Endodermal cell (in vitro differentiated cells): ENCODE measurements at regions not wholly inside any gene's neighbourhood (a gene's known extent, or its start where the extent isn't known, plus 50 kb on each side); places are given as distances from the start of the nearest gene placed in this dataset.

Source experiments
- DNase-seq: peaks from one replicate; pipeline ENCODE4 v3.0.0-alpha.2; 2017
- H3K27ac ChIP-seq: 2 replicates; pipeline ENCODE4 v1.5.1; 2013; ENCODE audit warnings: mild to moderate bottlenecking, low read depth, low read length, moderate library complexity
- H3K27me3 ChIP-seq: 2 replicates; pipeline ENCODE4 v1.6.1; 2013; ENCODE audit warnings: mild to moderate bottlenecking, low read length, moderate library complexity; ENCODE audit not compliant: insufficient read depth, control insufficient read depth, poor library complexity, severe bottlenecking
- H3K36me3 ChIP-seq: 2 replicates; pipeline ENCODE4 v1.7.0; 2013; ENCODE audit warnings: mild to moderate bottlenecking, low read length, moderate library complexity; ENCODE audit not compliant: control insufficient read depth, insufficient read depth
- H3K4me1 ChIP-seq: one replicate; pipeline ENCODE4 v1.7.0; 2013; ENCODE audit warnings: low read length; ENCODE audit not compliant: control insufficient read depth, insufficient read depth
- H3K4me3 ChIP-seq: 2 replicates; pipeline ENCODE4 v1.5.1; 2013; ENCODE audit warnings: mild to moderate bottlenecking, low read length, moderate library complexity
- H3K9ac ChIP-seq: 2 replicates; pipeline ENCODE4 v1.6.1; 2013; ENCODE audit warnings: mild to moderate bottlenecking, low read length, moderate library complexity; ENCODE audit not compliant: poor library complexity, severe bottlenecking; ENCODE audit errors: extremely low read depth
- H3K9me3 ChIP-seq: 2 replicates; pipeline ENCODE4 v1.6.1; 2013; ENCODE audit warnings: mild to moderate bottlenecking, low read length, moderate library complexity; ENCODE audit not compliant: control insufficient read depth
- H3K27ac Mint-ChIP-seq: 2 replicates; pipeline ENCODE4 v1.8.0; 2020; ENCODE audit warnings: mixed read lengths
- H3K27me3 Mint-ChIP-seq: 2 replicates; pipeline ENCODE4 v1.8.0; 2021; ENCODE audit warnings: mild to moderate bottlenecking, mixed read lengths; ENCODE audit not compliant: insufficient read depth
- H3K36me3 Mint-ChIP-seq: 2 replicates; pipeline ENCODE4 v1.8.0; 2020; ENCODE audit warnings: low read depth, mixed read lengths
- H3K4me1 Mint-ChIP-seq: 2 replicates; pipeline ENCODE4 v1.8.0; 2020; ENCODE audit warnings: mixed read lengths
- H3K4me3 Mint-ChIP-seq: 2 replicates; pipeline ENCODE4 v1.8.0; 2020; ENCODE audit warnings: mild to moderate bottlenecking, moderate library complexity, mixed read lengths
- H3K9me3 Mint-ChIP-seq: 2 replicates; pipeline ENCODE4 v1.8.0; 2020; ENCODE audit warnings: mild to moderate bottlenecking, mixed read lengths
- WGBS, 2 experiments: methylation state at CpG; one replicate each; pipeline versions ENCODE4 v1.1.5 to v1.1.7; 2013; ENCODE audit warnings: missing lambda C conversion rate in 2 of 2, mixed read lengths in 1 of 2; ENCODE audit not compliant: insufficient coverage in 1 of 2, insufficient read length in 1 of 2; 5-methylcytosine and 5-hydroxymethylcytosine counted together
- TF ChIP-seq, protein P1 (sequence below): fragments of 200-600 bp; sonication (generic); conservative IDR thresholded peaks from 2 replicates; pipeline ENCODE4 v1.5.0; 2021; ENCODE audit warnings: antibody characterized with exemption, mild to moderate bottlenecking

DNA sequence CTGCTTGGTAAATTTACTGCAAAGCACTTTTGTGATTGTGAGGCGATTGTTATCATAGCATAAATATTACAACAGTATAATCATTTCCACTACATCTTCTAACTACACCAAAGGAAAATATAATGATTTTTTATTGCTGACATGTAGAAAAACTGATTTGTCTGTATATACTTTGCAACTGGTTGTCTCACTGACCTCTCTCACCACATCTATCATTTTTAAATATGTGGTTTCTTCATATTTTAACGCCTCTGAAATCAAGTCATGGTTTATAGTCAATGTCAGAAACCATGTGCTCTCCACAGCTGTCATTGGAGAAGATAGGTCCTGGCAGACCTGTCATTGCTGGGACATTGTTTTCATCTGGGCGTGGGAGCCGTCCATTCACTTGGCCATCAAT lies 315.4 kb upstream of the KLF6 start:
- no peak overlapping the region for H3K4me3 Mint-ChIP-seq
- Histone ChIP-seq H3K27ac (no peak overlapping the region), H3K4me3 (no peak overlapping the region), H3K9ac (no peak overlapping the region), H3K27me3 (no peaks in the 10 kb centered on the region), H3K9me3 (peaks cover 14% of the 10 kb centered on the region), H3K36me3 (no peaks in the 10 kb centered on the region), H3K4me1 (no peaks in the 10 kb centered on the region)
- TF ChIP-seq, protein P1, sequence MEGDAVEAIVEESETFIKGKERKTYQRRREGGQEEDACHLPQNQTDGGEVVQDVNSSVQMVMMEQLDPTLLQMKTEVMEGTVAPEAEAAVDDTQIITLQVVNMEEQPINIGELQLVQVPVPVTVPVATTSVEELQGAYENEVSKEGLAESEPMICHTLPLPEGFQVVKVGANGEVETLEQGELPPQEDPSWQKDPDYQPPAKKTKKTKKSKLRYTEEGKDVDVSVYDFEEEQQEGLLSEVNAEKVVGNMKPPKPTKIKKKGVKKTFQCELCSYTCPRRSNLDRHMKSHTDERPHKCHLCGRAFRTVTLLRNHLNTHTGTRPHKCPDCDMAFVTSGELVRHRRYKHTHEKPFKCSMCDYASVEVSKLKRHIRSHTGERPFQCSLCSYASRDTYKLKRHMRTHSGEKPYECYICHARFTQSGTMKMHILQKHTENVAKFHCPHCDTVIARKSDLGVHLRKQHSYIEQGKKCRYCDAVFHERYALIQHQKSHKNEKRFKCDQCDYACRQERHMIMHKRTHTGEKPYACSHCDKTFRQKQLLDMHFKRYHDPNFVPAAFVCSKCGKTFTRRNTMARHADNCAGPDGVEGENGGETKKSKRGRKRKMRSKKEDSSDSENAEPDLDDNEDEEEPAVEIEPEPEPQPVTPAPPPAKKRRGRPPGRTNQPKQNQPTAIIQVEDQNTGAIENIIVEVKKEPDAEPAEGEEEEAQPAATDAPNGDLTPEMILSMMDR: no peak
- no peaks in the 10 kb centered on the region for H3K36me3 Mint-ChIP-seq
- no peaks in the 10 kb centered on the region for H3K27me3 Mint-ChIP-seq
- peaks cover 10% of the 10 kb centered on the region for H3K9me3 Mint-ChIP-seq
- H3K27ac Mint-ChIP-seq: no peak overlapping the region
- no peak for DNase-seq
- H3K4me1 Mint-ChIP-seq: peaks cover 7% of the 10 kb centered on the region
- 93 to 100% methylated on average over 3 of the region's 4 CpGs for WGBS, 2 experiments

DNA sequence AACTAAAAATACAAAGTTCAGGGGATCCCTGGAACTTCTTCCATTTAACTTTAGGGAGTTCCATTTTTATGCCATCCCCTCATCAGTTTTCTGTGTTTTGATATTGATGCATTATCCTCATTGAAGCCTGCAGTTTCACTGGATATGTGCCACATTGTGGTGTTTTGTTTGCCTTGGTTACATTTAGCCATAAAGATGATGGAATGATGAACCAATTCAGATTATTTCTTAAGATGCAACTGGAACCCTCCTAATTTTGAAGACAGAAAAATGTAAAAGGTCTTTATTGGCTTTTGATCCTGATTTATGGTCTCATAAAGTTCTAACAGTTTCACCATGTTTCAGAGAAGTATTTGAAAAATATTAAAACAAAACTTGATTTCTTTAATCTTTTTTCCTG lies 314.2 kb upstream of the KLF6 start:
- no peak overlapping the region for H3K4me3 Mint-ChIP-seq
- TF ChIP-seq, protein P1: no peak
- no peaks in the 10 kb centered on the region for H3K36me3 Mint-ChIP-seq

DNA sequence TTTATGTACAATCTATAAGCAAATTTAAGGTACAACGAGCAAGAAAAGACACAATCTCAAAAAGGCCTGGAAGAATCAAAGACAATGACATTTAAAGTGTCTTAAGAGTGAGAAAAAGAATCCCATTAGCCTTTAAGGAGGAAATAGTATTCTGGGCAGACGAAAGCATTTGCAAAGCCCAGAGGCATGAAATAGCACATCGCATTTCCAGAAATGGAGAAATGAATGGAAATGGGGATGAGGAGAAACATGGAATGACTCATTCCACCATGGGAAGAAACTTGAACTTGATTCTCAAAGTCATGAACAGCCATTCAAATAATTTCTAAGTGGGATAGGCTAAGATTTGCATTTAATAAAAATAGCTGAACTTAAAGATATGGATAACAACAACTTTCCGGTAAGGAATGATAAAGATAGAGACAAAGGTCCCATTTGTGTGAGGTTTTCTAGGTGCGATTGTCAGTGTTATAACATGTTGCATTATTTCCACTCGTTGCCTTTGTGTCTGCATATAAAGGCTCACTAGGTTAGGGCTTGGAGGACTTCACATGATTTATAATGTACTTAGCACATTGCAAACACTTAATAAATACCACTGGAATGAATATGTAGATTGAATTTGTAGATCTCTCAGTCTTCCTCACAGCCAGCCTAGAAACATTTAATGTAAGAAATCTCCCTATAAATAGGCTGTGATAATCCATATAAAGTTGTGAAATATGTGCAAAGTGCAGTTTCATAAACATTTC lies 310.3 kb upstream of the KLF6 start:
- no peak overlapping the region for H3K27ac ChIP-seq
- Mint-ChIP-seq H3K4me3 (no peak overlapping the region), H3K27ac (no peak overlapping the region), H3K4me1 (peaks cover 7% of the 10 kb centered on the region), H3K27me3 (no peaks in the 10 kb centered on the region), H3K36me3 (no peaks in the 10 kb centered on the region), H3K9me3 (no peaks in the 10 kb centered on the region)
- no peak overlapping the region for H3K9ac ChIP-seq
- no peak overlapping the region for H3K4me3 ChIP-seq
- DNase-seq: no peak
- H3K27me3 ChIP-seq: no peaks in the 10 kb centered on the region
- WGBS, 2 experiments: 93 to 96% methylated on average over 3 to 6 of the region's 6 CpGs
- H3K9me3 ChIP-seq: no peaks in the 10 kb centered on the region
- TF ChIP-seq, protein P1: no peak
- no peaks in the 10 kb centered on the region for H3K36me3 ChIP-seq
- no peaks in the 10 kb centered on the region for H3K4me1 ChIP-seq

More for the DNA sequence above, 314.2 kb upstream of the KLF6 start:
- Histone ChIP-seq H3K4me1 (no peaks in the 10 kb centered on the region), H3K4me3 (no peak overlapping the region), H3K9me3 (peaks cover 3% of the 10 kb centered on the region), H3K36me3 (no peaks in the 10 kb centered on the region), H3K27me3 (no peaks in the 10 kb centered on the region), H3K9ac (no peak overlapping the region), H3K27ac (no peak overlapping the region)
- Mint-ChIP-seq H3K27ac (no peak overlapping the region), H3K9me3 (no peaks in the 10 kb centered on the region), H3K4me1 (peaks cover 7% of the 10 kb centered on the region), H3K27me3 (no peaks in the 10 kb centered on the region)
- no peak for DNase-seq
